ENCODE measurements at regions not wholly inside any gene's neighbourhood (a gene's known extent, or its start where the extent isn't known, plus 50 kb on each side); places are given as distances from the start of the nearest gene placed in this dataset.
A peak's percentile ranks its signal among the peaks of the same experiment; 100 is the strongest.

DNA sequence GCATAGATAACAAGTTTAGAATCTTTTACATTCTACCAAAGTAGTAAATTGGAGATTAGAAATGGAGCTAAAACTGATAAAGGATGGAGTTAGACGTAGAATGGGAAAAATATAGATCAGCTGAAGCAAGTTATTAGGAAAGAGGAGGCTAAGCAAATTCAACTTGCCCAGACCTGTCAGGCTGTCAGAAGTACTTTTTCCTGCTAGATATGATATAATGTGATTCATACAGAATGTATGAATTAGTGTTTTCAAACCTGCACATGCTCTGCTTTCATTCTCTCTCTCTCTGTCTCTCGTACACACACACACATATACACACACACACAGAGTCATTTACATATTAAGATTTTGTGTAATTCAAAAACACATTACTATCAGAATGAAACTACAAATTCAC is 133.2 kb upstream of the HDGFL1 start:
- Histone ChIP-seq H3K4me1 (ENCODE audit: insufficient read depth, low read length, severe bottlenecking) (peaks cover 4% of the 10 kb centered on the region), H3K9me2 (ENCODE audit: low read depth, low read length) (no peaks in the 10 kb centered on the region), H3K9me3 (ENCODE audit: low read length) (no peaks in the 10 kb centered on the region), H3K9ac (ENCODE audit: low read length) (no peak overlapping the region), H2AFZ (ENCODE audit: low read length) (0 out of 2 replicates have a peak overlapping the region, but pooled peaks have one; percentile 47), H3K27me3 (ENCODE audit: insufficient read depth, low read length) (no peaks in the 10 kb centered on the region), H4K20me1 (ENCODE audit: insufficient read depth, low read length) (no peaks in the 10 kb centered on the region), H3K27ac (ENCODE audit: low read depth, low read length, poor library complexity, severe bottlenecking) (no peak overlapping the region), H3K4me2 (ENCODE audit: low read length) (no peak overlapping the region), H3F3A (ENCODE audit: insufficient read depth, low read length) (no peaks in the 10 kb centered on the region), H3K36me3 (ENCODE audit: insufficient read depth, low read length) (no peaks in the 10 kb centered on the region), H3K4me3 (ENCODE audit: low read depth, low read length, poor library complexity, severe bottlenecking) (no peak overlapping the region), H3K79me2 (ENCODE audit: insufficient read depth, low read length) (no peaks in the 10 kb centered on the region)
- no peak for TF ChIP-seq EZH2 (IDR thresholded peaks at IDR 0.05; ENCODE audit: borderline replicate concordance, low read length)
- TF ChIP-seq, protein P1, sequence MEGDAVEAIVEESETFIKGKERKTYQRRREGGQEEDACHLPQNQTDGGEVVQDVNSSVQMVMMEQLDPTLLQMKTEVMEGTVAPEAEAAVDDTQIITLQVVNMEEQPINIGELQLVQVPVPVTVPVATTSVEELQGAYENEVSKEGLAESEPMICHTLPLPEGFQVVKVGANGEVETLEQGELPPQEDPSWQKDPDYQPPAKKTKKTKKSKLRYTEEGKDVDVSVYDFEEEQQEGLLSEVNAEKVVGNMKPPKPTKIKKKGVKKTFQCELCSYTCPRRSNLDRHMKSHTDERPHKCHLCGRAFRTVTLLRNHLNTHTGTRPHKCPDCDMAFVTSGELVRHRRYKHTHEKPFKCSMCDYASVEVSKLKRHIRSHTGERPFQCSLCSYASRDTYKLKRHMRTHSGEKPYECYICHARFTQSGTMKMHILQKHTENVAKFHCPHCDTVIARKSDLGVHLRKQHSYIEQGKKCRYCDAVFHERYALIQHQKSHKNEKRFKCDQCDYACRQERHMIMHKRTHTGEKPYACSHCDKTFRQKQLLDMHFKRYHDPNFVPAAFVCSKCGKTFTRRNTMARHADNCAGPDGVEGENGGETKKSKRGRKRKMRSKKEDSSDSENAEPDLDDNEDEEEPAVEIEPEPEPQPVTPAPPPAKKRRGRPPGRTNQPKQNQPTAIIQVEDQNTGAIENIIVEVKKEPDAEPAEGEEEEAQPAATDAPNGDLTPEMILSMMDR (IDR thresholded peaks at IDR 0.05; ENCODE audit: low read length) = no peak

DNA sequence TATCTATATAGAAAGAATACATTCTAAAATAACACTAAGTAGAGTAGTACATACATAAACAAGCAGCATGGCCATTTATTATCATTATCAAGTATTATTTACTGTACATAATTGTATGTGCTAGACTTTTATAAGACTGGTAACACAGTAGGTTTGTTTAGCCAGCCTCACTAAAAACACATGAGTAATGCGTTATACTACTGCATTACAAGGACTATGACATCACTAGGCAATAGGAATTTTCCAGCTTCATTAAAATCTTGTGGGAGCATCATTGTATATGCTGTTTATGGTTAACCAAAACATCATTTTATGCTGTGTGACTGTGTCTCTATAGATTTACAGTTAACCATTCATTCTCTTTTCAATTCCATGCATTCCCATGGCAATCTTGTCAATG is 131.7 kb upstream of the HDGFL1 start:
- Histone ChIP-seq H3K27me3 (ENCODE audit: insufficient read depth, low read length) (no peaks in the 10 kb centered on the region), H2AFZ (ENCODE audit: low read length) (no peak overlapping the region), H3K36me3 (ENCODE audit: insufficient read depth, low read length) (no peaks in the 10 kb centered on the region), H3K4me3 (ENCODE audit: low read depth, low read length, poor library complexity, severe bottlenecking) (no peak overlapping the region), H3K27ac (ENCODE audit: low read depth, low read length, poor library complexity, severe bottlenecking) (no peak overlapping the region), H3K9me3 (ENCODE audit: low read length) (no peaks in the 10 kb centered on the region), H3K4me1 (ENCODE audit: insufficient read depth, low read length, severe bottlenecking) (peaks cover 4% of the 10 kb centered on the region), H3K9ac (ENCODE audit: low read length) (no peak overlapping the region), H4K20me1 (ENCODE audit: insufficient read depth, low read length) (no peaks in the 10 kb centered on the region), H3K9me2 (ENCODE audit: low read depth, low read length) (no peaks in the 10 kb centered on the region), H3K4me2 (ENCODE audit: low read length) (no peak overlapping the region), H3K79me2 (ENCODE audit: insufficient read depth, low read length) (no peaks in the 10 kb centered on the region), H3F3A (ENCODE audit: insufficient read depth, low read length) (no peaks in the 10 kb centered on the region)
- TF ChIP-seq, protein P1 (IDR thresholded peaks at IDR 0.05; ENCODE audit: low read length) = no peak
- TF ChIP-seq EZH2 (IDR thresholded peaks at IDR 0.05; ENCODE audit: borderline replicate concordance, low read length) = no peak

DNA sequence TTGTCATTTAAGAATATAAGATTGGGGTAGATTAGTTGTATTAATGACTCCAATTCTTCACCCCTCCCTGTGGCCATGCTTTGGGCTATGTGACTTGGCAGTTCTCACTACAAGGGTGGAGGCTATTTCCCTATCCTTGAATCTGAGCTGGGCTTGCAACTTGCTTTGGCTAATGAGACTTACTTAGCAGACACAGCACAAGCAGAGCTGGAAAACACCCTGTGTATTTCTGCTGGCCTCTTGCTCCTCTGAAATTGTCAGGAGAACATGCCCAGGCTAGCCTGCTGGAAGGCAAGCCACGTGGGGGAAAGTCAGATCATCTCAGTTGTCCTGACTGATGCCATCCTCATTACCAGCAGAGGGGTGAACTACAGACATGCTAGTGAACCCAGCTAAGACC is 126.5 kb upstream of the HDGFL1 start:
- Histone ChIP-seq H3K36me3 (ENCODE audit: insufficient read depth, low read length) (no peaks in the 10 kb centered on the region), H3K9me2 (ENCODE audit: low read depth, low read length) (no peaks in the 10 kb centered on the region), H3K79me2 (ENCODE audit: insufficient read depth, low read length) (no peaks in the 10 kb centered on the region), H3K27ac (ENCODE audit: low read depth, low read length, poor library complexity, severe bottlenecking) (no peak overlapping the region), H3K9ac (ENCODE audit: low read length) (no peak overlapping the region), H3K4me2 (ENCODE audit: low read length) (no peak overlapping the region), H3K27me3 (ENCODE audit: insufficient read depth, low read length) (no peaks in the 10 kb centered on the region), H3F3A (ENCODE audit: insufficient read depth, low read length) (no peaks in the 10 kb centered on the region), H3K9me3 (ENCODE audit: low read length) (no peaks in the 10 kb centered on the region), H3K4me3 (ENCODE audit: low read depth, low read length, poor library complexity, severe bottlenecking) (no peak overlapping the region), H4K20me1 (ENCODE audit: insufficient read depth, low read length) (no peaks in the 10 kb centered on the region), H2AFZ (ENCODE audit: low read length) (no peak overlapping the region), H3K4me1 (ENCODE audit: insufficient read depth, low read length, severe bottlenecking) (peaks cover 21% of the 10 kb centered on the region)
- TF ChIP-seq, protein P1 (IDR thresholded peaks at IDR 0.05; ENCODE audit: low read length) = no peak
- no peak for TF ChIP-seq EZH2 (IDR thresholded peaks at IDR 0.05; ENCODE audit: borderline replicate concordance, low read length)
